HEK293T (cell line): ENCODE measurements at regions not wholly inside any gene's neighbourhood (a gene's known extent, or its start where the extent isn't known, plus 50 kb on each side); places are given as distances from the start of the nearest gene placed in this dataset.

Source experiments
- ARNT ChIP-seq: fragments of 450-650 bp; IDR thresholded peaks from 2 replicates; pipeline ENCODE4 v1.6.1; 2017; ENCODE audit warnings: mild to moderate bottlenecking
- BHLHE40 ChIP-seq: fragments of 450-650 bp; IDR thresholded peaks from 2 replicates; pipeline ENCODE4 v1.6.1; 2016; ENCODE audit warnings: mild to moderate bottlenecking, moderate library complexity, borderline replicate concordance
- ELF4 ChIP-seq: fragments of 450-650 bp; IDR thresholded peaks from 2 replicates; pipeline ENCODE4 v1.6.1; 2017; ENCODE audit warnings: antibody characterized with exemption
- FOXA1 ChIP-seq: fragments of 450-650 bp; IDR thresholded peaks from 2 replicates; pipeline ENCODE4 v1.6.1; 2016; ENCODE audit warnings: mild to moderate bottlenecking
- FOXK2 ChIP-seq: fragments of 450-650 bp; IDR thresholded peaks from 2 replicates; pipeline ENCODE4 v1.6.1; 2016; ENCODE audit warnings: mild to moderate bottlenecking
- FOXM1 ChIP-seq: fragments of 450-650 bp; IDR thresholded peaks from 2 replicates; pipeline ENCODE4 v1.6.1; 2017; ENCODE audit warnings: mild to moderate bottlenecking, borderline replicate concordance
- HDGF ChIP-seq: fragments of 450-650 bp; IDR thresholded peaks from 2 replicates; pipeline ENCODE4 v1.6.1; 2017; ENCODE audit warnings: antibody characterized with exemption, borderline replicate concordance
- L3MBTL2 ChIP-seq: fragments of 450-650 bp; conservative IDR thresholded peaks from 2 replicates; pipeline ENCODE4 v1.6.1; 2016; ENCODE audit warnings: mild to moderate bottlenecking
- NFRKB ChIP-seq: fragments of 450-650 bp; IDR thresholded peaks from 2 replicates; pipeline ENCODE4 v1.6.1; 2016; ENCODE audit warnings: mild to moderate bottlenecking, moderate library complexity
- PKNOX1 ChIP-seq: fragments of 450-650 bp; IDR thresholded peaks from 2 replicates; pipeline ENCODE4 v1.6.1; 2016
- SP1 ChIP-seq: fragments of 450-650 bp; IDR thresholded peaks from 2 replicates; pipeline ENCODE4 v1.6.1; 2017
- SUZ12 ChIP-seq: fragments of 450-650 bp; IDR thresholded peaks from 2 replicates; pipeline ENCODE4 v1.6.1; 2016; ENCODE audit warnings: mild to moderate bottlenecking
- TARDBP ChIP-seq: fragments of 450-650 bp; IDR thresholded peaks from 2 replicates; pipeline ENCODE4 v1.6.1; 2016
- ZNF384 ChIP-seq: fragments of 450-650 bp; IDR thresholded peaks from 2 replicates; pipeline ENCODE4 v1.6.1; 2016

GRCh38 chr1:188425687-188426086, 1596.9 kb downstream of the PLA2G4A start:
- TF ChIP-seq TARDBP (no peak), BHLHE40 (no peak), FOXK2 (no peak), ELF4 (no peak), SP1 (no peak), PKNOX1 (no peak), L3MBTL2 (no peak), ZNF384 (no peak), ARNT (no peak), SUZ12 (no peak), NFRKB (no peak), FOXA1 (no peak), FOXM1 (no peak), HDGF (no peak)
